ENCODE measurements at regions not wholly inside any gene's neighbourhood (a gene's known extent, or its start where the extent isn't known, plus 50 kb on each side); places are given as distances from the start of the nearest gene placed in this dataset.
"Not testable (repeated sequence)": the region's sequence is repeated elsewhere in the genome, so short reads cannot be mapped to it uniquely, and the experiment has no call there.

DNA sequence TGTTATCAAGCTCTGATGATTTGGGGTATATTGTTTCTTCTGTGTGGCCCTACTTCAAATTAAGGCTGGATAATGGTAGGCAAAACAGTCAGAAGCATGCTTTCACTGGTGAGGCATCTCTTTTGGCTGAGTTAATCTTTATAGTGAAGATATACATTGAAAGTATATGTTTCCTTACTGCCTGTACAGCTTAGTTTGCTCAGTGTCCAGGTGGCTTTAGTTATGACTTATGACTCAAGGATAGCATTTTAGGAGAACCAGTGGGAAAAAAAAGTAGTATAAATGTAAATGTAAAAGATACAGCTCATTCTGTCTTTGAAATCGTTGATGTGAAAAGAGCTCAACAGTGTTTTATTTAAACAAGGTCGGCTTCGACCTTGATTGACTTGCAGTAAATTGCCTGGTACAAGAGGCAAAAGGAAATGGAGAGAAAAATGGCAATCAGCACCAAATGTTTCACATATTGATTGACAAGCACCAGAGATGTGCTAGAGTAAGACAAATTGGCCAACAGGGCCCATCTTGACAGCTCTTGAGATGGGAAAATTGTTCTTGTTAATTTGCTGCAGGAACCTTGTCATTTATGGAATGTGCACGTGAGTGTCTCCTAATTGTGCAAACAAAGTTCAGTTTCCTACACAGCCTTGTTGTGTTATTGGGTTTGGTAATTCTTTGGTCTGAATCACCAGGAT lies 447.4 kb upstream of the WWC1 start:
- DNase-seq = no peak

DNA sequence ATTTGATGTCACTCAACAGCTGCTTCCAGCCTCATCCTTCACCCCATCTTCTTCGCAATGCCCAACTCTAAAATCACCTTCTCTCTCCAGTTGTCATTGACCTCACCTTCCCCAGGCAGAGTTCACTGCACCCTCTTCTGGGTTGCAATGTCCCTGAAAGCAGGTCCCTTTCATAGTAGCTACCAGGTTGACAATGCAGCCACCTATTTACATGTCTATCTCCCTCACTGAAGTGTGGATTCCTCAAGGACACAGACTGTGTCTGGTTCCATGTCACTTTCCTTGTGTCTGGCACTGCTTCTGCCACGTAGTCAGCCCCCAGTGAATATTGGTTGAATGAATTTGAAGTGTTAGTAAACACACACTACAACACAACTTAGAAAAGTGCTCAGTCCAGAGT lies 445.5 kb upstream of the WWC1 start:
- DNase-seq = no peak

DNA sequence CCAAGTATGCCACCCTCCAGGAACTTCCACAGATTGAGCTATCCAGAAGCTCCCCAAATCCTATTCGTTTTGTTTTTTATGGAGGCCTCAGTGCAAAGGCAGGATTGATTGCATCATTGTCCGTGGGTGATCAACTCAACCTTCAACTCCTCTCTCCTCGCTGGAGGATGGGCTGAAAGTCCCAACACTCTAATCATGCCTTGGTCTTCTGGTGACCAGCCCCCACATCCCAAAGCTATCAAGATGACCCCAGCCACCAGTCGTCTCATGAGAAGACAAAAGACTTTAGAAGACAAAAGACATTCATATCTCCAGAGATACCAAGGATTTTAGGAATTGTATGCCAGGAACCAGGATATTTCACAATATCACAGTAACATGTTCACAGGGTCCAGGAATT lies 441.6 kb upstream of the WWC1 start:
- no peak for DNase-seq

DNA sequence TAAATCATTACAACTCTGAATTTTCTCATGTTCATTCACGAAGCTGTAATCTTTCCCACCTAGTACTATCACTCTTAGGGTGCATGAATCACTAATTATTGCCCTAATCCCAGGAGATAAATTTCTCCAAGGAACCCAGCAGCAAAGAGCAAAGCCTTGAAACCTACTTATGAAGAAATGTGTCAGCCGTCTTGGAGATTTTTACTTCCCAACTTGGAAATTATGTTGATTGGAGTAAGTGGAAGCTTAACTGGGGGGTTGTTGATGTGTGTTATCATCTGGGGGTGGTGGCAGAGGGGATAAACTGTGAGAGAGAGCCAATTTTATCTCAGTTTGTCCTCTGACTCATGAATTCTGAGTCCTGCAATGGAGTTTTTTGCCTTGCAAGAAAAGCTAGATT lies 440.5 kb upstream of the WWC1 start:
- DNase-seq = peak in 1 of 3 donors; percentile 30

DNA sequence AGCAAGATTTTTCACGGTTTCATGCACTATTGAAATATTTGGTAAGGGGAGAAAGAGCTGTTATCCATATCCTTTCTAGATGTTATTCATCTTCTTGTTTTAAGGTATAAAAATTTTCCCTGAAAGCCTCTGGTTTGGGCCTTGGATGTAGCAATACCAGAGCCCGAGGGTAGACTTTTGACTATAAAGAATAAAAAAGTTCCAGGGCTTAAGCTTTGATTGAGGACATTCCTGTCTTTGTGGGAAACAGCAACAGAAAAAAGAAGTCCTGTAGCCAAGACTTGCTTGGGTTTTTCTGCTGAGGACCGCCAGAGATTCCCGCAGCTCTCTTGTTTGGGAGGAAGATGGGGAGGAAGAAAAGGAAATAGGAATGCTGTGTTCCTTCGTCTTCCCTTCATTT lies 440.0 kb upstream of the WWC1 start:
- DNase-seq = no peak

DNA sequence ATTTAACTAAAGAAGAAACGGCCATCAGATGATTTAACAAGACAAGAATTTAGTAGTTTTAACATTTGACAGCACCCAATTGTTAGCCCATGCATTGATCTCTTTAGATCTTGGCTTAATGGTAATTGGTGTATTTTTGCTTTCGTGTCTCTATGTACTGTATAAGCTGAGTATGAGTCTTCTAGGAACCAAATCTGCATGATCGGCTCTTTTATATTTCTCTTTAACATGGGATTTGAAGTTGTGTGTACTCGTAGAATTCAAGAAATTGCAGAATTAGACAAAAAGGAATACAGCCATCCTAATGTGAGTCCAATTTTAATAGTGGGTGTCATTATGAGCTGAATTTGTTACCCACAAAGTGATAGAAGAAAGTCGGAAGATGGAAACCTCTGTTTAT lies 438.9 kb upstream of the WWC1 start:
- no peak for DNase-seq

DNA sequence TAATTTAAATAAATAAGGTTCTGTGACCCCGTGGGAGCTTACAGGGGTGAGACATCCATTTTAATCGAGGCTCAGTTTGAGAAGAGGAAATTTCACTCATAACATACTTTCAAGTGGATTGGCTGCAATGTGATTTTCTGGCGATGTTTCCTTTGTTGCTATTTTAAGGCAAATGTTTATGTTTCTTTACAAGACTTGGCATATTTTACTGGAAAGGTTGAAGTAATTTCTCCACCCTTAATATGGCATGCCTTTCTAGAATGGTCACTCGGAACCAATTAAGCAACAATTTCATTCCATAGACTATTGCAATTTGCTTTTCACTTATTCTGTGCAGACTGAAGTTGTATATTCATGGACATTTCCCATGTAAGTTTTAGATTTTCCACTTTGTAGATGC lies 438.0 kb upstream of the WWC1 start:
- peak in 1 of 3 donors; percentile 63 for DNase-seq

DNA sequence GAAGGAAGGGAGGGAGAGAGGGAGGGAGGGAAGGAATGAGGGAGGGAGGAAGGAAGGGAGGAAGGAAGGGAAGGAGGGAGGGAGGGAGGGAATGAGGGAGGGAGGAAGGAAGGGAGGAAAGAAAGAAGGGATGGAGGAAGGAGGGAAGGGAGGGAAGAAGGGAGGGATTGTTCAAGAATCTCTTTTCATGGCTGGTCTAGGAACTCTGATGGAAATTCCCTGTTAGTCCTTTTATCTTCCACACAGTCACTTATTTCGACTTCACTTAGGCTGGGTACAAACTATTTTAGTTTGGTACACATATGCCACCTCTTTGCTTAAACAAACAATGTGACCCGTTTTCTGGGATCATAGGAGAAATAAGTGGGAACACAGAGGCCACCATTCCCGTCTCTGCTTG lies 435.6 kb upstream of the WWC1 start:
- no peak for DNase-seq

DNA sequence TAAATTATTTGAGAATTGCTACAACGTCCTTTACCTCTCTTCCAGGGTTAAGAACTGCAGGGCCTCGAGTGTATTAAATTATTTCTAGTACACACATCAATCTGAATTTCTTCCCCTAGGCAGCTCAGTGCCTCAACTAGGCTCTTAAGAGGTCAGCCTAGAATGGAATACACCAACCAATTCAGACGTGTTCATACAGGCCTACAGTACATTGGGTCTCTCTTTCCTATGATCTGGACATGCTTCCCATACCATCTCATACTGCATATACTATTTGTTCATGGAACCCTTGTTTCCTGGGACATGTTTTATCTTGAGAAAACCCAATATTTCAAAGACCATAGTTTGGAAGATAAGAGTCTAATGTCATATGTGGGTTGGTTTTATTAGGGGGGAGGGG lies 434.1 kb upstream of the WWC1 start:
- DNase-seq = no peak

DNA sequence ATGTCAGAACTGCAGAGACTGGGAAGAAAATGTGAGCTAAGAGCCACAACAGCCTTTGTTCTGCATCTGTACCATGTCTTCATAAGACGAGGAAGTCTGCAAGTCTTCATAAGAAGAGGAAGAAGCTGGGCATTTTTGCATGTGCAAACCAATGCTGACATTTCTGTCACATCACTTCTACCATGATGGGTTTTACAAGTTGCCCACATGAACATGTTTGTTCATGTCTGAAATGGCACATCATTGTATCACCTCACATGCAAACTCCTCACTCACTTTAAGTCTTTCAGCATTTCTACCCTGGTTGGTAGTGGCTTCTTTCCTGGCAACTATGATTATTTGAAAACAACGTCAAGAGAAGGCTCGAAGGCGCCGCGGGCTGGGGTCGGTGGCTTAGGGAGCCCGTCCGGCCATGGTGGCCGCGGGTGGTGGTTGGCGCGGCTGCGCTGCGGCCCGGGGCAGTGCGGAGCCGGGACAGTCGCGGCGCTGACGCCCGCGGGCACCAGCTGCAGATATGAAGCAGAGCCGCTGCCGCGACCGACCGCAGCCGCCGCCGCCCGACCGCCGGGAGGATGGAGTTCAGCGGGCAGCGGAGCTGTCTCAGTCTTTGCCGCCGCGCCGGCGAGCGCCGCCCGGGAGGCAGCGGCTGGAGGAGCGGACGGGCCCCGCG lies 433.1 kb upstream of the WWC1 start:
- DNase-seq = not testable (repeated sequence)

DNA sequence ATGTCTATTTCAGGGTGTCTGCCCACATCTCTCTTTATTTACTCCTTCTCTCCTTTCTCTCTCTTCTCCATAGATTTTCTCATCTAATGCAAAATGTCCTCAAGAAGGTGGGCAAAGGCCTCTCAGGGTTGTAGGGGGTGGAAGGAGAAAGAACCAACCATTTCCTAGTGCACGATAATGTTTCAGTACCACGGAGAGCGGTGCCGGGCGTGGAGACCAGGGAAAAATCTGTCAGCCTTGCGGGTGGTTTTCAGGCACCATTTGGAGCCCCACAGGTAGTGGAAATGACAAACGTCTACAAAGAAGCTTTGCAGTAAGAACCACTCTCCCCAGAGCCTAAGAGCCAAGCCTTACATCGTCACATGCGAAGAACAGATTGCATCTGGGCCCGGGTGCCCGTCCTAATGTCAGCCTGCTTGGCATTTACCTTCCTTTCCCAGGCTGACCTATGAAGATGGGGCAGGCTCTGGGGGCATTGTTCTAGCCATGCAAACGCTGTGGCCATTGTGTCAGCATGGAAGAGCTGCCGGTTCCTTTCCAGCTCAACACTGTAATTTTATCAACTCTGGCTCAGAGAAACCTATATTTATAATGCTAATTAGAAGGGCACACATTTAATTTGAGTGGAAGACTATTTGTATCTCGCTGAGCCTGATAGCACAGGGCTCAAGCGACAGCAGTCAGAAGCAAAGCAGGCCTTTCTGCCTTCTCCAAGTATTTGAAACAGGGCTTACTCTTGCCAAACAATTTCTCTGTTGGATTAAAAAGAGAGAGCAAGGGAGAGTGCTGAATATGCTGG lies 430.1 kb upstream of the WWC1 start:
- peak in 2 of 3 donors; percentile 23 to 47 for DNase-seq

DNA sequence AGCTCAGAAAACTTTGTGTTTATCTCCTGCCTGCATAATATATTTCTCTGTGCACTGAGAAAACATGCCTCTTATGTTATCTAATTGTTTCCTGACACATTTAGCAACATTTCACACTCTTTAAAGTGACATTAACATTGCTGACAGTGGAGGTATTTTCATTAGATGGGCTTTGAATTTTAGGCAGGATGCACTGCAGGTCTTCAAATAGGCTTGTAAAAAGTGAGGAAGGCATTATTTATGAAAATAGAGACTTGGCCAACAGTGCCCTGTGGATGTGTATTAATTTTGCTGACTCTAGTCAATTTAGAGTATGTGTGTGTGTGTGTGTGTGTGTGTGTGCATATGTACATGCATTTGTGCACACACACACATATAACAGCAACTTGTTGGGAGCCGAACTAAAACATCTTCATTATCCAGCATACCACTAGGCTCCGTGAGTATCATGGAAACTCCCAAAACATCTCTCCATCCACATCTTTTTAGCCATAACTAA lies 429.5 kb upstream of the WWC1 start:
- DNase-seq = no peak

DNA sequence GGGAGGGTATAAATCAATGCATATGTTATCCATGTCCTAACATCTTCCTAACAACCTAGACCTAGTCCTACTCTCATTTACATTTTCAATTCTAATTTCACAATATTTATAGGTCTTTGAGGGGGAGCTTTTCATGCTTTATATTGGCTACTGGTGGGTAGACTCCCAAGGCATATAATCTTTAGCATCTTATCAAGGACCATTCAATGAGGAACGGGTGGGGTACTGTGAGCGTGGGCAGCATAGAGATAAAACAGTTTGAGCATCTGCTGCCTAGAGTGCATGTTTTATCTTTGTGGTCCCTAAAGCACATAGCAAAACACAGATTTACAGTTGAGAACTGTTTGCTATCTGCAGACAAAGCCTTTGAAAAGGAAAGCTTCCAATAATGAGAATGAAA lies 427.6 kb upstream of the WWC1 start:
- DNase-seq = no peak

DNA sequence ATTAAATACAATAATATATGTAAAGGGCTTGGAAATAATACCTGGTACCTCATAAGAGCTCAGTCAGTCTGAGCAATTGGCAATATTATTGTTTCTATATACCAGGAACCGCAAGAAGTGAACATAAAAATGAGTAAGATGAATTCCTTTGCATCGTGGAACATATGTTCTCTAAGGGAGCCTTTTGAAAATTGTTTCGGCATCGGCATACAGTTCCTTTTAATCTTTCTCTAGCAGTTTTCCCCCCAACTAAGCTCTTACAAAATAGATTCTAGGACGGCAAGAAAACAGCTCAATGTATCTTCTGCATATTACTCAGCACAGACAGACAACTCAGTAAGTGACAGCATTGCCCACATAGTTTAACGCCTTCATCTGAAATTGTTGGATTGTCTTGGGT lies 426.6 kb upstream of the WWC1 start:
- no peak for DNase-seq

DNA sequence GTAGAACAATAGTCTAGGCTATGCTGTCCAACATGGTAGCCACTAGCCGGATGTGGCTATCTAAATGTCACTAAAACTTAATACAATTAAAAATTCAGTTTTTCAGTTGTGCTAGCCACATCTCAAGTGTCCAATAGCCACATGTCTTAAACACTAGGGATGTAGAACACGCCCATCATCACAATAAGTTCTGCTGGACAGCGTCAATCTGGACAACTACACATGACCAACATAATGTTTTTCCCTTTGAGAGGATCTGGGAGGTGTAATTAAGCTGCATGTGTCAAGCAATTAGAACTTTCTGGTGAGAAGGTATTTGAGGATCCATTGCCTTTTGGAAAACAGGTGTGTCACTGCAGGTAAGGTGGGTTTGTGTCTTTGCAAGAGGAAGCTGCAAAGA lies 424.6 kb upstream of the WWC1 start:
- no peak for DNase-seq

DNA sequence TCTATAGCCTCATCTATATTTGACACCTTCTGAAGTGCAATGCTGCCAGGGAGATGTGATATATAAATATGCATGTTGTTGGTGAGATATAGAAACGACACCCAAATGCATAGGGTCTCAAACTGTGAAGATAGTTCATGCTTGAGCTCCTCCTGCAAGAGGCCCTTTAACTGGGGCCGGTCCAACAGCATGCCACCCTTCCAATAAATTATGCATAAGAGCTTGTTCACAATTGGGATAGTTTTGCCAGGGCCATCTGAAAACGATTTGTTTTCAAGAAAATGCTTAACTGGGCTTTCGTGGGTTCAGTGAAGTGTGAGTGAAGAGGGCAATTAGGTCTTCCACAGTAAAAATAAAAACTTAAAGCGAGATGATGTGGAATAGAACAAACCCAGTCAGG lies 424.2 kb upstream of the WWC1 start:
- no peak for DNase-seq

DNA sequence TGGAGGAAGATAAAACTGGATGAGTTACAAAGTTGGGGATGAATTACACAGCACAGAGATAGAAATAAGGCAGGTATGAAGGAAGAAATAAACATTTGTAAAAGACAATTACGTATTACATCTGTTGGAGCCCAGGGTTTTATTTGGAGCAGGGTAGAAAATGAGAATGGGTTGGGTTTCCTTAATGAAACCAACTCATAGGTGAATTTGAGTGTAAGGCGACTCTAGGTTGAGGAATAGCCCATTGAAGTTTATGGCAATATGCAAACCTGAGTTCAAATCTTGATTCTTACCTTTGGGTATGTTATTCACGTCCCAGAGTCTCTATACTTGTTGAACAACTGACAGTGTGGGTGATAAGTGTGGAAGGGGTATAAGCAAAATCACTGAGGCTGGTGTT lies 422.3 kb upstream of the WWC1 start:
- no peak for DNase-seq

DNA sequence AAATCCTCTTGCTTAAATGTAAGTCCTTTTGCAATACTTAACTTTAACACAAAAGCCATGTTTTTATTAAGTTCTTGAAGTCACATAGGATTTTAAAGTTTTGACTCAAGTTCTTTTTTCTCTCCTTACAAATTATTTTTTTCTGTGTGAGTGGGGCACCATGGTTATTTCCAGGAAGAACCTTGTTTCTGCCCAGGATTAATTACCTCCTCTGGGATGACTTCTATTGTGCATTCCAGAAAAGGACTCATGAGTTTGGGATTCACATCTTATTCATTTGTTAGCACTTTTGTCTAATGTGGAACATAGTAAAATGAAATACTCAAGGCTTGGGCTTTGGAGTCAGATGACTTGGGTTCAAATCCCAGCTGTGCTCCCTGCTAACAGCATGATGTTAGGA lies 421.4 kb upstream of the WWC1 start:
- DNase-seq = peak in 1 of 3 donors; percentile 66

DNA sequence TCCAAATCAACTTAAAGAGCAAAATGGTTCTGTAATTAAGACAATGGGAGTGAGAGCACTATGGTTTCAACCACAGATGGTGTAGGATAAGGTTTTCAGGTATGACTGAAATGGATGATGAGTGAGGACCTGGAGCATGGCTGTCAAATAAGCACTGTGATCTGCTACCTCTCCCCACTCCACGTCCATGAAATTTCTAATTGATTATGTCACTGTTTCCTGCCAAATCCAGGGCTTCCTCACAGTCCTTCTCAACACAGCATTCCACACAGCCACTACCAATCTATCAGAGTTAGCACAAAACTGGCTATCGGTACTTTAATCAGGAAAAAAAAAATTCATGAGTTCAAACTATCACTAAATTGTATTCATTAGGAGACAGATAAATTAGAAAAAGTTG lies 420.4 kb upstream of the WWC1 start:
- DNase-seq = peak in 1 of 3 donors; percentile 15

DNA sequence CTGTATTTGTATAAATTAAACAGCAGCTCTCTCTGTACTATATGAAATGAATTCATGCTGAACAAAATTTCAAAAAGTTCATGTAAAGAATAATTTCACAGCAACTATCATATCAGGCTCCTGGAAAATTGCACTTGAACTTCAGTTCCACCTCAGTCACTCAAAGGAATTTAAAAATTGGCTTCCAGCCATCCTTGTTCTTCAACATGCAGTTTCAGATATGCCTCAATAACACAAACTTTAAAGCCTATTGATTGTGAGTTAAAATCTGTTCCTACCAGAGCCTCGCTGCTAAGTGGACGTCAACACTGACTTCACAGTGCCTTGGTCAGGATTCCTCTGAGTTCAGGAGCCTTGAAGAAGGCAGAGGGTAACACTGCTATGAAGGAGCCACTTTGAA lies 418.7 kb upstream of the WWC1 start:
- no peak for DNase-seq

DNA sequence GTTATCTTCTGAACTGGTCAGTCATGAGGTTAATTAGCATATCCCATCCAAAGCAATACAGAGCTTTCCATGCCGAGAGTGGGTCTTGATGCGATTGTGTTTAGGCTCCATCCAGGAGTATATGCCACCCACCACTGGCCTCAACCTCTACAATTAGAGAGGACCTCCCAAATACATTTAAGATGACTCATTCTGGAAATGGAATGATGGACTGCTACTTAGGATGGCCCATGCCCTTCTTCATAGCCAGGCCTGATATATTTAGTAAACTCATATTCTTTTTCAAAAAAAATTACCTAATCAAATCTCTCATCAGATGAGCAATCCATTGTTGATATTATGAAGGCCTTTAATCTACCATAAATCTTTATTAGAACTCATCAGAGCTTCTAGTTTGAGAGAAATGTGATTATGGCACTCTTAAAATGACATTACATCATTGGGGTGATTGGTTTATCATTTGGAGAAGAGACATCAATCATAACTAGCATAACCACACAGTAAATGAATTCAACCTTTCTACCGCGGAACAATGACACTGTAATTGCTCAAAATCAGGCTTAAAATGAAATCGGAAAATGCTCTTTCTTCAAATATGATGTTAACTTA lies 414.2 kb upstream of the WWC1 start:
- DNase-seq = no peak

DNA sequence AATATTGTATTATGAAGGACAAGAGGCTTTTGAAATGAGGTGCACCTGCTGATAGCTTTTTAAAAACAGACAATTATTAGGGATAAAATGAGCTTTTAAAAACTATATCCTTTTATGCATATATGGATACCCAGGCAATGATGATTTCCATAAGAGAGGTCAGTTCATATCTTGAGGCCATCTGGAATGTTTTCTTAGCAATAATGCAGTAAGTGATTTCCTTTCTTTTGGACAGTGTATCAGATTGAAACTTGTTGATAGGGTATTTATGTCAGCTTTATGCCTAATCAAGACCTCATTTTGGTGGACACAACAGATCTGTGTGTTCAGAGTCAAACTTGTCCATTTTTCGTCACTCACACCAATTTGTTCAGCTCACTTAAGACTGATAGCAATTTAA lies 413.5 kb upstream of the WWC1 start:
- DNase-seq = no peak

DNA sequence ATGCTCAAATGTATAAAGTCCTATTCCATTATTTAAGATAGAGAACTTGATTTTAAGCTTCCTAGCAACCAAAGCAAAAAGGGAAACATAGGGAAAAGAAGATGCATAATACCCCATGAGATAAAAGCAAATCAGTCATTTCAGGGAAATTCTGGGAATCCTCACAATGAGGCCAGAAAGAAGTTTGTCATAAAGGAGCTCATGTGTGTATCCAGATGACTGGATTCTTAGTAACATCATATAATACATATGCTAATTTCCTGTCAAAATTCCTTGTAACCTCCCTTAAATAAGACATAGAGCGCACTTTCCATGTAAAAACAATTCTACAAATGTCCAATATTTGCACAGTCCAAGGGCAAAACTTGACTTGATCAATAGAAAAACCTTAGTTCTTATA lies 411.0 kb upstream of the WWC1 start:
- DNase-seq = no peak

Measured in muscle of back (tissue), 3 donors.